Skeletal muscle cell (primary cell): ENCODE measurements at regions not wholly inside any gene's neighbourhood (a gene's known extent, or its start where the extent isn't known, plus 50 kb on each side); places are given as distances from the start of the nearest gene placed in this dataset.
"Not testable (repeated sequence)": the region's sequence is repeated elsewhere in the genome, so short reads cannot be mapped to it uniquely, and the experiment has no call there.

ENCODE experiments used
- DNase-seq: peaks from one replicate; pipeline ENCODE4 v3.0.0-alpha.2; 2010; ENCODE audit warnings: low read depth
- H3K4me3 ChIP-seq: 2 replicates; pipeline ENCODE4 v1.5.1; 2011; ENCODE audit warnings: low read depth, mild to moderate bottlenecking, control low read depth, low read length, moderate library complexity

DNA sequence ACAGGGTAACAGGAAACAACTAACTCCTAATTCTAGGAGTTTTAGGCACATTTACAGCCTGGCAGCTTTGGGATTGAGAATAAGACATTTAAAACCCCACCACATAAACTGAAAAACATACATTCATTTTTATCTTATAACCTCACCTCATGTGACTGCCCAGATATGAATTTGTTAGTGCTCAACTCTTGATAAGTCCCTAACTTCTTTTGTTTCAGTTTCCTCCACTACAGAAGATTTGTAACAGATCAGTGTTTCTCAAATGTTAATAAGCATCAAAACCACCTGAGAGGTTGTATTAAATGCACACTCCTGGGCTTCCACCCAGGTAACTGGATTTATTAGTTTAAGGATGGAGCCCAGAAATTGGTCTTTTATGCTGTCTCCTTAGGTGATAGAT lies 190.1 kb upstream of the ARID1B start:
- H3K4me3 ChIP-seq, result no peak overlapping the region
- no peak for DNase-seq

DNA sequence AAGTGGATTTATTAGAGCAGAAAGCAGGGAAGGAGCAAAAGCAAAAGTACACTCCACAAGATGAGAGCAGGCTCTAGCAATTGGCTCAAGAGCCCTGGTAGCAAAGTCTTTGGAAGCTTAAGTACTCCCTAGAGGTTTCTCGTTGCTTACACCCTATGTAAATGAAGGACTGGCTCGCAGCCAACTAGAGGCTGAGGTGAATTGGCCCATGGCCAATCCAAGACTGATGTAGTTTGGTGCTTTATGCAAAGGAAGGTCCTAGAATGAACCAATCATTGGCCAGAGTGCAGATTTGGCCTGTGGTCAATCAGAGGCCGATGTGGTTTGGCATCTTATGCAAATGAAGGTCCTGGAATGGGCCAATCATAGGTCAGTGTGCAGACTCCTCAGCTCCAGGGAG lies 191.3 kb upstream of the ARID1B start:
- H3K4me3 ChIP-seq, result no peak overlapping the region

DNA sequence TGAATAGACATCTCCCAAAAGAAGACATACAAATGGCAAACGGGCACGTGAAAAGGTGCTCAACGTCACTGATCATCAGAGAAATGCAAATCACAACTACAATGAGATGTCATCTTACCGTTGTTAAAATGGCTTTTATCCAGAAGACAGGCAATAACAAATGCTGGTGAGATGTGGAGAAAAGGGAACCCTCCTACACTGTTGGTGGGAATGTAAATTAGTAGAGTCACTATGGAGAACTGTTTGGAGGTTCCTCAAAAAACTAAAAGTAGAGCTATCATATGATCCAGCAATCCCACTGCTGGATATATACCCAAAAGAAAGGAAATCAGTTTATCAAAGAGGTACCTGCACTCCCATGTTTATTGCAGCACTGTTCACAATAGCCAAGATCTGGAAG lies 193.1 kb upstream of the ARID1B start:
- not testable (repeated sequence) for DNase-seq, H3K4me3 ChIP-seq

More for the DNA sequence above, 191.3 kb upstream of the ARID1B start:
- no peak for DNase-seq

DNA sequence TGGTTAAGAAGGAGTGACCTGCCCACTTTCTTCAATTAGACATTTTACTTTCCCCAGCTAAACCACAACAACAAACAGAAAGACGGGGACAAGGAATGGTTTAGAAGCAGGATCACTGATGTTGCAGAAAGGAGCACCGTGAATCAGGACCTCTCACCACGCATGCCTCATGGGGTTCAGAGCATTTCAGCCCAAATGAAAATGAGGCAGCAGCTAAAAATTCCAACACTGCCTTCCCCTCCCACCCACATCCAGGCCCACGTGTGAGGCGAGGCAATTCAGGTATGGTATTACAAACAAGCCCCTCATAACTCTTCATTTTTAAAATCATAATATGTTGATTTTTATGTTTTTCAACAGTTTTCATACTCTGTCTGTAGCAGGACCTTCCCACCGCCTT lies 194.1 kb upstream of the ARID1B start:
- H3K4me3 ChIP-seq, result no peak overlapping the region
- no peak for DNase-seq

DNA sequence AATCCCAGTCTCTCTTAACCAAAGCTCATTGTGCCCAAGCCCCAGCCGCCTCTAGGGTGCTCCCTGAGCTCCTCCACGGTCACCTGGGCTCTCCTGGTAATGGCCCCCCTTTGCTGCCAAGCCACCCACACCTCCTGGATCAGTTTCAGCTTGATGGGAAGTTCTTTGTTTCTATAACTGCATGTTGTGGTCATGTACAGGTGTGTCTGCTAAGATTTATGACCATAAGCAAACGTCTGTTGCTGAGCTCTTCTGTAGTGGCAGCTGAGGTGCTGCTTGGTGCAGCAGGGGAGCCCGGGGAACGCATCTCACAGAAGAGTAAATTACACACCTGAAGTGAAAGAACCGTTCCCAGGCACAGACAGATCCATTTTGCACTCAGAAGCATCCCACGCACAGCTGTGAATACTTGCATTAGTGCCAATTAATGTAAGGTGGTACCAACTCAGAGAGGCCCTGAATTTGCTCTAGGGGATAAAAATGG lies 194.6 kb upstream of the ARID1B start:
- no peak overlapping the region for H3K4me3 ChIP-seq
- DNase-seq, result no peak

DNA sequence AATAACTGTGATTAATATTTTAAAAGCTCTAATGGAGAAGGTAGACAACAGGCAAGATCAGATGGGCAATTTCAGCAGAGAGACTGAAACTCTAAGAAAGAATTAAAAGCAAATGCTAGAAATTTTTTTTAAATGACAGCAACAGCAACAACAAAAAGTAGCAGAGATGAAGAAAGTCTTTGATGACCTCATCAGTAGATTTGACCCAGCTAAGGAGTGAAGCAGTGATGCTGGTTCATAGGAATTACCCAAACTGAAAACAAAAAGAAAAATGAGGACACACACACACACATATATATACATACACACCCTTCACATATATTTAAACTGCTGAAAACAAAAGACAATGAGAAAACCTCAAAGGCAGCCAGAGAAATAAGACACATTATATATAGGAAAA lies 197.6 kb upstream of the ARID1B start:
- no peak overlapping the region for H3K4me3 ChIP-seq
- no peak for DNase-seq

DNA sequence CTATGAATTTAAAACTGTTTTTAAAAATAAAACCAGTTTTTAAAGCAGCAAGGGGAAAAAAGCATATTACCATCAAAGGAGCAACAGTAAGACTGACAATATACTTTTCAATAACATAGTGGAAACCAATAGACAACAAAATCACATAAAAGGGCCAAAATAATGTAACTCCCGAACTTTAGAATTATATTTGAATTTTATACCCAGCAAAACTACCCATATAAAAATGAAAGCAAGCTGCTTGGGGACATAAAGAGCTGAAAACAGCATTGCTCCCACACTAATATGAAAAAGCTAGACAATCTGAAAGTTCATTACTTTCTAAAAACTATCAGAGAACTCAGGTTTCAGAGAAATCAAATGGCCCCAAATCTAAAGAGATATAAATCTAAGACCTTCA lies 199.4 kb upstream of the ARID1B start:
- DNase-seq, result no peak
- no peak overlapping the region for H3K4me3 ChIP-seq

DNA sequence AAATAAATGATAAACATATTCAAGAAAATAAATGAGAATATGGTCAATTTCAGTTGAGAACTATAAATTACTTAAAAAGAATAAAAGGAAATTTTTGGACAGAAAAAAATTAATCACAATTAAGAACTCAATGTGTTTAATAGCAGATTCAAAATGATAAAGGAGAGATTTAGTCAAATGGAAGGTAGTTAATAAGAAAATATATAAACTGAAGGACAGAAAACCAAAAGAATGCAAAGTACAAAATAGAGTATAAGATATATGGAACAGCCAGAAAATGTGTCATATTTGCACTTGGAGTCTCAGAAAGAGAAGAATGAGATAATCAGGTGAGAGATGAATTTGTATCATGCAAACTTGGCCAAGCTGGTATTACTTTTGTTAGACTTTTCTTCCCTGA lies 201.8 kb upstream of the ARID1B start:
- H3K4me3 ChIP-seq, result no peak overlapping the region
- no peak for DNase-seq

DNA sequence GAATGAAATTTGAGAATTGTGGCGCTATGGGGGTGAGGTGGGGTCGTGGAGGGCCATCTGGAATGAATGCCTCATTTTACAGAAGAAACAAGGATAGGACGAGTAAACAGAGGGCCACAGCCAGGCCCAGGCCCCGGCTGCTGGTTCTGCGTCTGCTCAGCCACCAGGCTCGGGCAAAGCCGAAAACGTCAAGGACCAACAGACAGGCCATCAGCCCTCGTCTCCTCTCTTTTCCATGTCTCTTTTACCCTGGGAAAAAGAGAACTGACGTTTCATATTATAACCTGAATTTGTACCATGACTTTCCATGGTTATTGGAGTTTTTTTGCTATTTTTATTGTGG lies 212.4 kb upstream of the ARID1B start:
- no peak overlapping the region for H3K4me3 ChIP-seq
- DNase-seq, result no peak

DNA sequence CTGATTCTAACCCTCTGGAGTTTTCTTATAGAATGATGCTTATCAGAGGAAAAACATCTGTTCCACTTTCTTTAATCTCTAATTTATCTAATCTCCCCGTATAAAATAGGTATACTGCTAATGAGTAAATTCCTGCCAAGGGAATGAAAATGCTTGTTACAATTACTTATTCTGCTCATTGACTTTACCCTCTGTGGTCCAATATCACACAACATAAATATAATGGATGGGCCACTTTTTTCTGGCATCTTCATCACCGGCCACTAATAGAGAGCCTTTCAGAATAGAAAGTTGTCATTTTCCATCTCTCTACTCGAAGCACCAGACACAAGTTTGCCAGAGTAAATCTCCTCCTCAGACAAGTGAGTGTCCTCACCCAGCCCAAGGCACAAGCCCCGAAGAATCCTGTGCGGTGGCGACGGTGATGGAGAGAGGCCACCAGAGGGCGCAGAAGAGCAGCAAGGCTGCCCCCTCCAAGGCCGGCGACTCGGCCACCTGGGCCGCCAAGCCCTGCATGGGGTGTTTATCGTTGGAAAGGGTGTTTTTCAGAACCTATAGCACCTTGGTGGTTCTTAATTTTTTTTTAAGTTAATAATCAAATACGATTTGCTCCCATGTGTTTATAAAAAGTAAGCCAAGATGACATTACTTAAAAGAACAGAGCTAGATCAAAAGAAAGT lies 212.9 kb upstream of the ARID1B start:
- H3K4me3 ChIP-seq, result no peak overlapping the region
- peak; percentile 12 for DNase-seq

DNA sequence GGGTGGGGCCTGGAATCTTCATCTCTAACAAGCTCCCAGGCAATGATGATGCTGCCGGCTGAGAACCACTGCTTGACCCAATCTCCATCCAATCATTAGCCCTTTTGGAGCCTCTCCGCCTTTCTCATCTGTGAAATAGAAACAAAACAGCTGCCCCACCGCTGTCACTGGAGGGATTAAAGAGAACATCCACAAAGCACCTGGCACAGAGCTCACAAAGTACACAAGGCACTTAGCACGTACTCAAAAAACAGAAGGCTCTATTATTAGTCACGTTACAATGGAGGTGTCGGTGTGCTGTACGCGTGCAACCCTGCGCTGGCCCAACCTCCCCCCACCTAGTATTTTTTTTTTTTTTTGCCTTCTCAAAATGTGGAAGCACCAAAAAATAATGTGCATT lies 213.5 kb upstream of the ARID1B start:
- no peak overlapping the region for H3K4me3 ChIP-seq
- DNase-seq, result no peak

DNA sequence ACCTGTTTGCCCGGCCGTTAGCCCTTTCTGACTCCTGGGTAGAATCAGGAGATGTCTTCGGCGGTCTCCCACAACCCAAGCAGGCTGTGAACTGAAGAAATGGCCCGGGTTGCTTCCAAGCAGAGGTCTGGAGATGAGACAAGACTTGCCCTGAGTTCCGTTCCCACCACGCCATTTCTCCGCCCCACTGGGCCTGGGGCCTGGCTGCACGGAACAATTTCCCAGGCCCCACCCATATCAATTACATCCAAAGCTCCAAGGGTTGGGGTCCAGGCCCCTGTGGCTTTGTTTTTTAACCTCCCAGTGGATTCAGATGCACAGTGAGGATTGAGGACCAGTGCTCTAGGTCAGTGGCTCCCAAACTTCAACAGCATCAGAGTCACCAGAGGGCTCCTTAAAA lies 214.5 kb upstream of the ARID1B start:
- H3K4me3 ChIP-seq, result no peak overlapping the region
- DNase-seq, result no peak

DNA sequence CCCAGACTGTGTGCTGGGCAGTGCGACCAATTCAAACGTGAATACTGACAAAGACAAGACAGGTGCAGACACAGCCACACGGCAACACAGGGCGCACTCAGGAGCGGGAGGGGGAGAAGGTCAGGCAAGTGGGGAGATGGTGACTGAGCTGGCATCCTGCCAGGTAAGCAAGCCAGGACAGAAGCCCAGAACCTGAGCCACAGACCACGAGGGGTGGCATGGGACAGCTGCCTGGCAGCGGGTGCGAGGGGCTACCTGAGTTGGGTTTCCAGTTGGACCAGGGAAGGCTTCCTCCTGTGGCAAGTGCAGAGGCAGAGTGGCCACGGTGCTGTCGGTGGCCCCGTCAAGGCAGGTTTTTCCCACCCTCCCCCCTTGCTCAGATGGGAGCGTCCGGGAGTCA lies 215.2 kb upstream of the ARID1B start:
- H3K4me3 ChIP-seq, result no peak overlapping the region
- no peak for DNase-seq

DNA sequence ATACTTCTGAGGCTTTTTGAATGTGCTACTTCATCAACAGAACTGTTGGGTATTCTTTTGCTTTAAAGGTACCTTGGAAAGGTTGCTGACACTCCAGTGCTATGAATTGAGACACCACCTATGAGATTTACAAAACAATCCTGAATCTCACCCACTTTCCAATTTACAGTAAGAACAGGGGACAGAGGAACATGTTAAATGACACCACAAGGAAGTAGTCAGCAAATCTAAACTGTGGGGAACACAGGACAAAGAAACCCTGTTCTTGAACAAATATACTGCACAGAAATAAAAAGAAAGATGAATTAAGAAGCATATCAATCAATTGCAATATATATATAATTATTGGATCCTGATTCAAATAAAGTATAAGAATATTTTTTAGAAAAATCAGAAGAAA lies 216.7 kb upstream of the ARID1B start:
- DNase-seq, result no peak
- no peak overlapping the region for H3K4me3 ChIP-seq

DNA sequence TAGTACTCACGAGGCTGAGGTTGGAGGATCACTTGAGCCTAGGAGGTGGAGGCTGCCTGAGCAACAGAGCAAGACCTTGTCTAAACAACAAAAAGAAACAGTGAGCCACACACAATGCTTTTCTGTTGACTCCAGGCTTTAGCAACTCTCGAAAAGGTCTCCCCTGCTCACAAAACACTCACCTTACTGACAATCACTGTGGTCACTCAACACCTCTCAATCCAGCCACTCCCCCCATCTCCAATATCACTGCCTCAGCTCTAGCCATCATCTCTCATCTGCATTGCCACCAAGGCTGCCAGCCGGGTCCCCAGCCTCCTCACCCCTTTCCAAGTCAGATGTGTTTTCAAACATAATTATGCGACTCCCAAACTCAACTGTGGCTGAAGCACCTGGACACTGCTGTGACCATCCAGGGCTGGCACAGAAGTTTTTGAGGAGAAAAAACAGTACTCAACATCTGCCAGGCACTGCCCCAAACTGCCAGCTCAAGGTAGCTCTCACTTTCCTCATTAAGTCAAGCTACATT lies 218.0 kb upstream of the ARID1B start:
- no peak for DNase-seq
- no peak overlapping the region for H3K4me3 ChIP-seq

DNA sequence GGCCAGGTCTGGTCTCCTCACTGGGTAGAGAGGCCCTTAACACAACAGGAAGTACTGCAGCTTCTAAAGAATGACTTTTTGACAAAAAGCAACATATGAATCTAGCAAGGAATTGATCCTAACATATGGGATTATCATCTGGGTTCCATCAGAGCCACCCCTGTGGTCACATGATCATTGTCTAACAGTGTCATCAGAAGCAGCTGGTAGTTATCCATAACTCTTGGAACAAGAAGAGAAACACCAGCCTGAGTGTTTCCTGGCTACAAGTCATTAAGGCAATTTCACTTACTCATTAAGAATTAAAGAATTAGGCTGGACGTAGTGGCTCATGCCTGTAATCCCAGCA lies 219.3 kb upstream of the ARID1B start:
- H3K4me3 ChIP-seq, result no peak overlapping the region
- DNase-seq, result no peak

DNA sequence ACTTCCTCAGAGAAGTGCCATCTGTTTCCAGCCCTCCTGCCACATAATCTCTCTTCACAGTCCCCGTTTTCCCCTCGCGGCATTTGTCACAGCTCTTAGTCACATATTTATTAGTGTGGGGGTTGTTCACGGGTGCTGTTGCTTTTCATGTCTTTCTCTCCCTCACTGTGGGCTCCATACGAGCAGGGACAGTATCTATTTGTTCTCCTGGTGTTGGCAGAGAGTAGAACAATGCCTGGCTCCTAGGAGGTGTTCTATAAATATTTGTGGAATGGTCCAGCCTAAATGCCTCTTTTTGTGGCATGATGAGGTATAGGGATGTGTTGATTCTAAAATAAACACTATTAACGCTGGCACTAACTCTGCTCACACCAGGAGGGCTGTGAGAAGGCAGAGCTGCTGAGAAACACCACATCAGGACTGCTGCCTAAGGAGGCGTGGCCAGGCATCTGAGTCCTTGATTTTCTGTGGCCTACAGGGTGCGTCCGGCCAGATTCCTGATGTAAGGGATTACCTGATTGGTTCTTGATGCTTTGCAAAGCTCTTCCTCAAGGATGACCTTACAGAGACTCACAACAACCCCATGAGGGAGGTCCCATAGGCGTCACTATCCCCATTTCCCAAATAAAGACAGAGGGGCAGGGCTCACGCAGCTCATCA lies 219.8 kb upstream of the ARID1B start:
- no peak for DNase-seq
- no peak overlapping the region for H3K4me3 ChIP-seq

DNA sequence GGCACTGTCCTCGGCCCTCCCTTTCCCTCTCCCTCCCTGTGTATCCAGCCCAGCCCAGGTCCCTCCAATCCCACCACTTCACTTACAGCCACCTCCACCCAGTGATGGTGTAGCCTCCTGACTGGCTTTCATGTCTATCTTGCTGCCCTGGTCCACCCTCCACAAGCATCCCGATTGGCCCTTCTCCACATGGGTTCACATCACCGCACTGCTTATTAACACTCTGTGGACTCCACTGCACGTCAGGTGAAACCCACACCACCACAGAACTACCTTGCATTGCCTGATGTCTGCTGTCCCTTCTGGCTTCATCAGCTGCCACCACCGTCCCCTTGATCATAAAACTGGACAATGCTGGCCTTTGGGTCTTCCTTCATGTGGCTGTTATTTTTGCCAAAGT lies 220.4 kb upstream of the ARID1B start:
- DNase-seq, result no peak

DNA sequence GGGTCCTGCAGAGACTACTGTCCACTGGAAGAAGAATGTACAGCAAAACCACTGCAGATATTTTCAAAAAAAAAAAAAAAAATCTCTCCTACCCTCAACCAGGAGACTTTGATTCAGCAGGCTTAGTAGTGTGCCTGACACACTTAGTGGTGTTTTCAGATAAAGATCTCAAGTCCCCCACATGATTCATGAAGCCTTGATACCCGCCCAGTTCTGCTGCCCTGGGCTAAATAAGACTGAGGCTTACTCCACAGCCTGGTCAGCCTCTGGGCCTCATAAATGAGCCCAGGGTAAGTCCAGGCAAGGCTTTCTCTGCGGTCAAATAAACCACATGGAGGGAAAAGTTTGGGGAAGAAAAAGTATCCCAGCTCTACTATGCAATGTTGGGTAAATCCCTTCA lies 222.1 kb upstream of the ARID1B start:
- no peak overlapping the region for H3K4me3 ChIP-seq
- no peak for DNase-seq

More for the DNA sequence above, 220.4 kb upstream of the ARID1B start:
- H3K4me3 ChIP-seq, result no peak overlapping the region

DNA sequence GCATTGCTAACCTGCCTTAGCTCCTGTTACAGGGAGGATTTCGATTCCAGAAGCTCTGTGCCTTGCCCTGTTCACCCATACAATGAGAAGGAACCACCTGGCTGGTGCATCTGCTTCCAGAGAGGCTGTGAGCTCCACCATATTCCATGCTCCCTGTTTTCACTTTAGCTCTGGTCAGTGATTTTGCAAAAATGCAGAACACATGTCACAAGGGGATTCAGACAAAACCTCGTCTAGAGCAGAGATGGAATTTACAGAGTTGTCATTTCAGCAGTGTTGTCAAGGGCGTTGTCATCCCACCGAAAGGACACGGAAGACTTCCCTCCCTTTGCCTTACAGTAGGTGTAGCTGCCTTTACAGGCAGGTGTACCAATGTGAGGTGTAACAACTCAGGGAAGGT lies 223.0 kb upstream of the ARID1B start:
- no peak overlapping the region for H3K4me3 ChIP-seq
- no peak for DNase-seq

DNA sequence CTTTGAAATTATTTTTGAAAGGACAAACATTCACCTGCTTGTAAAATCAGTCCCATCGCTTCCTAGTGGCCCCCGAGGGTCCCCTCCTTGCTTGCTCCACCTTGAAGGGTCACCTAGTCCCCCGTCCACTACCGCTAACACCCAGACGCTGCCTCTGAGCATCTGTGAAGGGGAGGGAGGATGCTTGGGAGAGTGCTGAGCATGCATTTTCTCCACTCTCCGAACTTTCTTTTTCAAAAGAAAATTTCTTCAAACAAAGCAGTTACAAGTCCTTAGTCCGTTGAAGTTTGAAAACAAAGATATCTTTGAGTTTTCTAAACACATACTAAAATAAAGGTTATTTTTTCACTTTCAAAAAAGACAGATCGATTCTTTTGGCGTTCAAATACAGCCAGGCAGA lies 224.3 kb upstream of the ARID1B start:
- DNase-seq, result no peak
- H3K4me3 ChIP-seq, result no peak overlapping the region
